ENCODE measurements at regions not wholly inside any gene's neighbourhood (a gene's known extent, or its start where the extent isn't known, plus 50 kb on each side); places are given as distances from the start of the nearest gene placed in this dataset.

- no peak for DNase-seq (ENCODE audit: extremely low spot score, unreplicated experiment)
- TF ChIP-seq, protein P1, sequence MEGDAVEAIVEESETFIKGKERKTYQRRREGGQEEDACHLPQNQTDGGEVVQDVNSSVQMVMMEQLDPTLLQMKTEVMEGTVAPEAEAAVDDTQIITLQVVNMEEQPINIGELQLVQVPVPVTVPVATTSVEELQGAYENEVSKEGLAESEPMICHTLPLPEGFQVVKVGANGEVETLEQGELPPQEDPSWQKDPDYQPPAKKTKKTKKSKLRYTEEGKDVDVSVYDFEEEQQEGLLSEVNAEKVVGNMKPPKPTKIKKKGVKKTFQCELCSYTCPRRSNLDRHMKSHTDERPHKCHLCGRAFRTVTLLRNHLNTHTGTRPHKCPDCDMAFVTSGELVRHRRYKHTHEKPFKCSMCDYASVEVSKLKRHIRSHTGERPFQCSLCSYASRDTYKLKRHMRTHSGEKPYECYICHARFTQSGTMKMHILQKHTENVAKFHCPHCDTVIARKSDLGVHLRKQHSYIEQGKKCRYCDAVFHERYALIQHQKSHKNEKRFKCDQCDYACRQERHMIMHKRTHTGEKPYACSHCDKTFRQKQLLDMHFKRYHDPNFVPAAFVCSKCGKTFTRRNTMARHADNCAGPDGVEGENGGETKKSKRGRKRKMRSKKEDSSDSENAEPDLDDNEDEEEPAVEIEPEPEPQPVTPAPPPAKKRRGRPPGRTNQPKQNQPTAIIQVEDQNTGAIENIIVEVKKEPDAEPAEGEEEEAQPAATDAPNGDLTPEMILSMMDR (conservative IDR thresholded peaks at IDR 0.05), result no peak
- Mint-ChIP-seq H3K36me3 (no peaks in the 10 kb centered on the region), H3K9me3 (no peaks in the 10 kb centered on the region), H3K27ac (no peak overlapping the region), H3K4me3 (no peak overlapping the region), H3K27me3 (peaks cover 6% of the 10 kb centered on the region), H3K4me1 (ENCODE audit: unreplicated experiment) (peaks cover 7% of the 10 kb centered on the region)
These were observed 227.7 kb upstream of the TSHZ2 start for GRCh38 chr20:52744441-52744840.

DNA sequence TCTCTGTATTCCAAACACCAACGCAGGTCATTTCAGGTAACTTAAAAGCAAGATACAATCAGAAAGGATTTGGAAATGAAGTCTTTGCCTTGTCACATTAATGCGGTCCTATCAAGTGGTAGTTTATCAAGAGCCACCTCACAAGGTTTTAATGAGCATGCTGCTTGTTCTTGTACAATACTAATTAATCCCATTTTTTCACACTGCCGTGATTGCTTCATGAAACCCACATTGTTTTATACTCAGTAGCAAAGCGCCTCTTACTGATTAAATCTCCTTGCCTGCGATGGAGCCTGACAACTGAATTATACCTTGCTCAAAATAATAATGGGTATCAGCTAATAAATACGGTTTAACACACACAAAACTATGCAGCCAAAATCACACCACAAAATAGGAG is 234.1 kb upstream of the TSHZ2 start:
- no peak for DNase-seq (ENCODE audit: extremely low spot score, unreplicated experiment)
- no peaks in the 10 kb centered on the region for H3K27me3 Mint-ChIP-seq
- H3K36me3 Mint-ChIP-seq, result no peaks in the 10 kb centered on the region
- H3K27ac Mint-ChIP-seq, result no peak overlapping the region
- H3K4me1 Mint-ChIP-seq (ENCODE audit: unreplicated experiment), result no peaks in the 10 kb centered on the region
- no peak overlapping the region for H3K4me3 Mint-ChIP-seq
- TF ChIP-seq, protein P1 (conservative IDR thresholded peaks at IDR 0.05), result no peak
- H3K9me3 Mint-ChIP-seq, result no peaks in the 10 kb centered on the region

DNA sequence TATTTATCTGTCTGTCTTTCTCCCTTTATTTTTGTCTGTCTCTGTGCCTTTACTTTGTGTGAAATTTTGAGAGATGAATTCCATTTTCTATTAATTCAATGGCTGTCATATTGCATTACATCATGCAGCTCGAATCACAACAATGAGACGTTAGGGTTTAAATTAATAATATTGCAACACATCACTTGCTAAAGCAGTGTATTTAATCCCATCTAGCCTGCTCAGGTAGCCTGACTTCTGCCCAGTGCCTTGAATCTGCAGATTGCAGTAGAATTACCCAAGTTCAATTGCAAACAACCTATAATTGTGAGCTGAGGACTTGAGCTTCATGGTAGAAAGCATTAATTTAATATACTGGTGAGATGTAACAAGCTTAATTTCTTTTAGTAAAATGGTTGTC is 235.7 kb upstream of the TSHZ2 start:
- TF ChIP-seq, protein P1 (conservative IDR thresholded peaks at IDR 0.05), result no peak
- Mint-ChIP-seq H3K27ac (no peak overlapping the region), H3K9me3 (no peaks in the 10 kb centered on the region), H3K36me3 (no peaks in the 10 kb centered on the region), H3K4me3 (no peak overlapping the region), H3K27me3 (no peaks in the 10 kb centered on the region), H3K4me1 (ENCODE audit: unreplicated experiment) (no peaks in the 10 kb centered on the region)
- DNase-seq (ENCODE audit: extremely low spot score, unreplicated experiment), result no peak

- no peak for DNase-seq (ENCODE audit: extremely low spot score, unreplicated experiment)
These were observed 241.1 kb upstream of the TSHZ2 start for GRCh38 chr20:52731093-52731492.

DNA sequence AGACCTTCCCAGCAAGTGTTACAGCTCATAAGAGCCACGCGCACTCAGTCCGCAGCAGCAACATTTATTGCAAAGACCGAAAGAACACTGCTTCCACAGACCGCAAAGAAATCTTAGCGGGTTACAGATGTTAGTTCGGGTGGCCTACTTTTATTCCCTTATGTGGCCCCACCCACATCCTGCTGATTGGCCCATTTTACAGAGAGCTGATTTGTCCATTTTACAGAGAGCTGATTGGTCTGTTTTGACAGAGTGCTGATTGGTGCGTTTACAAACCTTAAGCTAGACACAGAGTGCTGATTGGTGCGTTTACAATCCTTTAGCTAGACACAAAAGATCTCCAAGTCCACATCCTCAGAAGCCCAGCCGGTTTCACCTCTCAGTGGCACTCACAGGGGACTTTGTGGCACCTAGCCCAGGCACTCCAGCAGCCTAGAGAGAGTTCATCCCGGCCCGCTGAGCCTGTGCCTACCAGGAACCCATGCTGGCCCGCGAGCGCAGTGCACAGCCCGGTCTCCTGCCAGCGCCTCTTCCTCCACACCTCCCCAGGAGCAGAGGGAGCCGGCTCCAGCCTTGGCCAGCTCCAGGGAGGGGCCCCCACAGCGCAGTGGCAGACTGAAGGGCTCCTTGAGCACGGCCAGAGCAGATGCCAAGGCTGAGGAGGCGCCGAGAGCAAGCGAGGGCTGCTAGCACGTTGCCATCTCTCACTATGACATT is 244.3 kb upstream of the TSHZ2 start:
- no peak for DNase-seq (ENCODE audit: extremely low spot score, unreplicated experiment)
- Mint-ChIP-seq H3K27ac (no peak overlapping the region), H3K9me3 (no peaks in the 10 kb centered on the region), H3K36me3 (no peaks in the 10 kb centered on the region), H3K27me3 (no peaks in the 10 kb centered on the region), H3K4me3 (no peak overlapping the region), H3K4me1 (ENCODE audit: unreplicated experiment) (no peaks in the 10 kb centered on the region)
- TF ChIP-seq, protein P1 (conservative IDR thresholded peaks at IDR 0.05), result no peak

More at GRCh38 chr20:52731093-52731492, 241.1 kb upstream of the TSHZ2 start:
- Mint-ChIP-seq H3K4me1 (ENCODE audit: unreplicated experiment) (no peaks in the 10 kb centered on the region), H3K9me3 (no peaks in the 10 kb centered on the region), H3K27ac (no peak overlapping the region), H3K36me3 (no peaks in the 10 kb centered on the region), H3K27me3 (no peaks in the 10 kb centered on the region), H3K4me3 (no peak overlapping the region)
- TF ChIP-seq, protein P1 (conservative IDR thresholded peaks at IDR 0.05), result no peak

Measured in type B pancreatic cell (in vitro differentiated cells).